ENCODE measurements at regions not wholly inside any gene's neighbourhood (a gene's known extent, or its start where the extent isn't known, plus 50 kb on each side); places are given as distances from the start of the nearest gene placed in this dataset.

- no peak for FAIRE-seq
These were observed 80.3 kb upstream of the CAMK1G start for GRCh38 chr1:209503196-209503595.

- no peak for FAIRE-seq
These were observed 78.9 kb upstream of the CAMK1G start for GRCh38 chr1:209504571-209504970.

GRCh38 chr1:209505044-209505443 lies 78.5 kb upstream of the CAMK1G start:
- FAIRE-seq = no peak

GRCh38 chr1:209506101-209506500 lies 77.4 kb upstream of the CAMK1G start:
- no peak for FAIRE-seq

- FAIRE-seq = no peak
These were observed 74.5 kb upstream of the CAMK1G start for GRCh38 chr1:209509039-209509438.

GRCh38 chr1:209510063-209510462 lies 73.5 kb upstream of the CAMK1G start:
- FAIRE-seq = no peak

- FAIRE-seq = no peak
These were observed 72.3 kb upstream of the CAMK1G start for GRCh38 chr1:209511169-209511568.

- FAIRE-seq = no peak
These were observed 70.7 kb upstream of the CAMK1G start for GRCh38 chr1:209512821-209513220.

GRCh38 chr1:209513226-209513625 lies 70.3 kb upstream of the CAMK1G start:
- FAIRE-seq = no peak

- no peak for FAIRE-seq
These were observed 66.5 kb upstream of the CAMK1G start for GRCh38 chr1:209516771-209517680.

- no peak for FAIRE-seq
These were observed 65.8 kb upstream of the CAMK1G start for GRCh38 chr1:209517681-209518050.

- no peak for FAIRE-seq
These were observed 63.7 kb upstream of the CAMK1G start for GRCh38 chr1:209519786-209520185.

GRCh38 chr1:209522826-209523225 lies 60.7 kb upstream of the CAMK1G start:
- no peak for FAIRE-seq

GRCh38 chr1:209526137-209526536 lies 57.4 kb upstream of the CAMK1G start:
- FAIRE-seq = no peak

- no peak for FAIRE-seq
These were observed 56.1 kb upstream of the CAMK1G start for GRCh38 chr1:209527372-209527771.

- no peak for FAIRE-seq
These were observed 55.4 kb upstream of the CAMK1G start for GRCh38 chr1:209527993-209528717.

GRCh38 chr1:209529233-209529632 lies 54.3 kb upstream of the CAMK1G start:
- no peak for FAIRE-seq

- FAIRE-seq = no peak
These were observed 52.5 kb upstream of the CAMK1G start for GRCh38 chr1:209531006-209531405.

GRCh38 chr1:209531549-209531948 lies 52.0 kb upstream of the CAMK1G start:
- FAIRE-seq = no peak
